ENCODE measurements at regions not wholly inside any gene's neighbourhood (a gene's known extent, or its start where the extent isn't known, plus 50 kb on each side); places are given as distances from the start of the nearest gene placed in this dataset.

GRCh38 chr6:85077098-85077497 is 312.7 kb upstream of the TBX18 start:
- TF ChIP-seq SUZ12 (IDR thresholded peaks at IDR 0.05) (no peak), FOXK2 (IDR thresholded peaks at IDR 0.05) (no peak), TARDBP (IDR thresholded peaks at IDR 0.05) (no peak), BHLHE40 (IDR thresholded peaks at IDR 0.05; ENCODE audit: borderline replicate concordance) (no peak)

Measured in HEK293T (cell line).